ENCODE measurements at regions not wholly inside any gene's neighbourhood (a gene's known extent, or its start where the extent isn't known, plus 50 kb on each side); places are given as distances from the start of the nearest gene placed in this dataset.

GRCh38 chr19:31478241-31478640 lies 129.0 kb upstream of the TSHZ3 start:
- TF ChIP-seq EP300 (IDR thresholded peaks at IDR 0.05; ENCODE audit: borderline replicate concordance) (no peak), ZBTB7A (IDR thresholded peaks at IDR 0.05; ENCODE audit: low read depth) (no peak), USF1 (IDR thresholded peaks at IDR 0.05) (no peak), CEBPB (IDR thresholded peaks at IDR 0.05) (no peak), CREB1 (IDR thresholded peaks at IDR 0.05; ENCODE audit: low read depth) (no peak), TCF12 (IDR thresholded peaks at IDR 0.05; ENCODE audit: low read depth) (no peak), TEAD4 (IDR thresholded peaks at IDR 0.05) (no peak), EGR1 (IDR thresholded peaks at IDR 0.05) (no peak), NFIC (IDR thresholded peaks at IDR 0.05) (no peak), FOXM1 (IDR thresholded peaks at IDR 0.05; ENCODE audit: borderline replicate concordance, low read depth) (no peak), RAD21 (IDR thresholded peaks at IDR 0.05; ENCODE audit: low read depth) (no peak), MAX (IDR thresholded peaks at IDR 0.05) (no peak), YY1 (IDR thresholded peaks at IDR 0.05; ENCODE audit: low read depth) (no peak), TAF1 (IDR thresholded peaks at IDR 0.05; ENCODE audit: low read depth) (no peak)
- TF ChIP-seq, protein P1, sequence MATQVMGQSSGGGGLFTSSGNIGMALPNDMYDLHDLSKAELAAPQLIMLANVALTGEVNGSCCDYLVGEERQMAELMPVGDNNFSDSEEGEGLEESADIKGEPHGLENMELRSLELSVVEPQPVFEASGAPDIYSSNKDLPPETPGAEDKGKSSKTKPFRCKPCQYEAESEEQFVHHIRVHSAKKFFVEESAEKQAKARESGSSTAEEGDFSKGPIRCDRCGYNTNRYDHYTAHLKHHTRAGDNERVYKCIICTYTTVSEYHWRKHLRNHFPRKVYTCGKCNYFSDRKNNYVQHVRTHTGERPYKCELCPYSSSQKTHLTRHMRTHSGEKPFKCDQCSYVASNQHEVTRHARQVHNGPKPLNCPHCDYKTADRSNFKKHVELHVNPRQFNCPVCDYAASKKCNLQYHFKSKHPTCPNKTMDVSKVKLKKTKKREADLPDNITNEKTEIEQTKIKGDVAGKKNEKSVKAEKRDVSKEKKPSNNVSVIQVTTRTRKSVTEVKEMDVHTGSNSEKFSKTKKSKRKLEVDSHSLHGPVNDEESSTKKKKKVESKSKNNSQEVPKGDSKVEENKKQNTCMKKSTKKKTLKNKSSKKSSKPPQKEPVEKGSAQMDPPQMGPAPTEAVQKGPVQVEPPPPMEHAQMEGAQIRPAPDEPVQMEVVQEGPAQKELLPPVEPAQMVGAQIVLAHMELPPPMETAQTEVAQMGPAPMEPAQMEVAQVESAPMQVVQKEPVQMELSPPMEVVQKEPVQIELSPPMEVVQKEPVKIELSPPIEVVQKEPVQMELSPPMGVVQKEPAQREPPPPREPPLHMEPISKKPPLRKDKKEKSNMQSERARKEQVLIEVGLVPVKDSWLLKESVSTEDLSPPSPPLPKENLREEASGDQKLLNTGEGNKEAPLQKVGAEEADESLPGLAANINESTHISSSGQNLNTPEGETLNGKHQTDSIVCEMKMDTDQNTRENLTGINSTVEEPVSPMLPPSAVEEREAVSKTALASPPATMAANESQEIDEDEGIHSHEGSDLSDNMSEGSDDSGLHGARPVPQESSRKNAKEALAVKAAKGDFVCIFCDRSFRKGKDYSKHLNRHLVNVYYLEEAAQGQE (IDR thresholded peaks at IDR 0.05; ENCODE audit: low read depth): no peak

DNA sequence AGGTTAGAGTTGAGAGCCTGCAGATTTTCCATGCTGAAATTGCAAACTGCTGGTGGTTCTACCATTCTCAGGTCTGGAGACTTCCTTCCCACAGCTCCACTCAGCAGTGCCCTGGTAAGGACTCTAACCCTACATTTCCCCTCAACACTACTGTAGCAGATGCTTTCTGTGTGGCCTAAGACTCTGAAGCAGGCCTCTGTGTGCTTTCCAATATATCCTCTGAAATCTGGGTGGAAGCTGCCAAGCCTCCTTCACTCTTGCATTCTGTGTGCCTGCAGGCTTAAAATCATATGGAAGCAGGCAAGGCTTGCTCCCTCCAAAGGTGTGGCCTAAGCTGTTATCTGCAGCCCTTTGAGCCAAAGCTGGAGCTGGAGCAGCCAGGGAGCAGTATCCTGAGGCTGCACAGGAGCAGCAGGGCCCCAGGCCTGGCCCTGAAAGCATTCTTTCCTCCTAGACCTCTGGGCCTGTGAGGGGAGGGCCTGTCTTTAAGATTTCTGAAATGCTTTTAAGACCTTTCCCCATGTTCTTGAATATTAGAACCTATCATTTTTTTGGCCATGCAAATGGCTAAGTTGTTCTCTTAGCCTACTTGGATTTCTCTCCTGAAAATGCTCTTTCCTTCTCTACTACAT lies 134.1 kb upstream of the TSHZ3 start:
- no peak for TF ChIP-seq EP300 (IDR thresholded peaks at IDR 0.05; ENCODE audit: borderline replicate concordance)
- TF ChIP-seq TCF12 (IDR thresholded peaks at IDR 0.05; ENCODE audit: low read depth): no peak
- no peak for TF ChIP-seq CEBPB (IDR thresholded peaks at IDR 0.05)
- no peak for TF ChIP-seq FOXM1 (IDR thresholded peaks at IDR 0.05; ENCODE audit: borderline replicate concordance, low read depth)
- no peak for TF ChIP-seq TAF1 (IDR thresholded peaks at IDR 0.05; ENCODE audit: low read depth)
- no peak for TF ChIP-seq RAD21 (IDR thresholded peaks at IDR 0.05; ENCODE audit: low read depth)
- TF ChIP-seq EGR1 (IDR thresholded peaks at IDR 0.05): no peak

- TF ChIP-seq CEBPB (IDR thresholded peaks at IDR 0.05) (no peak), TAF1 (IDR thresholded peaks at IDR 0.05; ENCODE audit: low read depth) (no peak), NFIC (IDR thresholded peaks at IDR 0.05) (no peak), ZBTB7A (IDR thresholded peaks at IDR 0.05; ENCODE audit: low read depth) (no peak), MAX (IDR thresholded peaks at IDR 0.05) (no peak), CREB1 (IDR thresholded peaks at IDR 0.05; ENCODE audit: low read depth) (no peak), TEAD4 (IDR thresholded peaks at IDR 0.05) (no peak), USF1 (IDR thresholded peaks at IDR 0.05) (no peak), EGR1 (IDR thresholded peaks at IDR 0.05) (no peak), FOXM1 (IDR thresholded peaks at IDR 0.05; ENCODE audit: borderline replicate concordance, low read depth) (no peak), RAD21 (IDR thresholded peaks at IDR 0.05; ENCODE audit: low read depth) (no peak), YY1 (IDR thresholded peaks at IDR 0.05; ENCODE audit: low read depth) (no peak), TCF12 (IDR thresholded peaks at IDR 0.05; ENCODE audit: low read depth) (no peak), EP300 (IDR thresholded peaks at IDR 0.05; ENCODE audit: borderline replicate concordance) (no peak)
- TF ChIP-seq, protein P1 (IDR thresholded peaks at IDR 0.05; ENCODE audit: low read depth): no peak
Observed at GRCh38 chr19:31485472-31485871, 136.2 kb upstream of the TSHZ3 start.

DNA sequence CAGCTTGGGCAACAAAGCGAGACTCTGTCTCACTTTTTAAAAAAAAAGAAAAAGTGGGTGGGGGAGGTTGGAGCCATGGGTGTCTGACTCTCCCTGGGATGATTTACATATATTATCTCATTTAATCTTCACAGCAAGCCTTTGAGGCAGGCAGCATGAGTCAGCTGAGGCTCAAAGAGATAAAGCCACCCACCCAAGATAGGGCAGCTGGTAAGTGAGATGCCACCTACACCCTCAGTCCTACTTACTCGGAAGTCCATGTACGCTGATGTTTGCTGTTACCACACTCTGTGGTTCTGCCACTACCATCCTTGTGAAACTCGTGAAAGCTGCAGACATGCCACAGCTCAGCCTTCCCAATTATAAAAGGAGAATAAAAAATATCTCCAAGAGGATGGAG lies 142.0 kb upstream of the TSHZ3 start:
- TF ChIP-seq USF1 (IDR thresholded peaks at IDR 0.05): no peak
- TF ChIP-seq, protein P1 (IDR thresholded peaks at IDR 0.05; ENCODE audit: low read depth): no peak
- TF ChIP-seq TEAD4 (IDR thresholded peaks at IDR 0.05): no peak
- no peak for TF ChIP-seq TCF12 (IDR thresholded peaks at IDR 0.05; ENCODE audit: low read depth)
- TF ChIP-seq CREB1 (IDR thresholded peaks at IDR 0.05; ENCODE audit: low read depth): no peak
- TF ChIP-seq MAX (IDR thresholded peaks at IDR 0.05): no peak
- TF ChIP-seq CEBPB (IDR thresholded peaks at IDR 0.05): no peak
- no peak for TF ChIP-seq ZBTB7A (IDR thresholded peaks at IDR 0.05; ENCODE audit: low read depth)
- no peak for TF ChIP-seq TAF1 (IDR thresholded peaks at IDR 0.05; ENCODE audit: low read depth)
- no peak for TF ChIP-seq NFIC (IDR thresholded peaks at IDR 0.05)
- no peak for TF ChIP-seq RAD21 (IDR thresholded peaks at IDR 0.05; ENCODE audit: low read depth)
- TF ChIP-seq EP300 (IDR thresholded peaks at IDR 0.05; ENCODE audit: borderline replicate concordance): no peak

Data from Ishikawa (cell line).